ENCODE measurements at regions not wholly inside any gene's neighbourhood (a gene's known extent, or its start where the extent isn't known, plus 50 kb on each side); places are given as distances from the start of the nearest gene placed in this dataset.

- intact Hi-C loops (cut with micrococcal nuclease): no loop called here
- Histone ChIP-seq H3K9me3 (replicated peaks) (no peaks in the 10 kb centered on the region), H3K4me1 (no peaks in the 10 kb centered on the region), H3K27ac (replicated peaks) (no peak overlapping the region), H3K27me3 (ENCODE audit: low read depth) (no peaks in the 10 kb centered on the region), H3K36me3 (no peaks in the 10 kb centered on the region), H3K4me3 (no peak overlapping the region)
- no peak for TF ChIP-seq CTCF (IDR thresholded peaks at IDR 0.05; ENCODE audit: borderline replicate concordance)
- DNase-seq: no peak
These were observed 392.2 kb upstream of the MARCKS start for GRCh38 chr6:113464960-113465359.

GRCh38 chr6:113466526-113466925 is 390.6 kb upstream of the MARCKS start:
- H3K9me3 ChIP-seq (replicated peaks): no peaks in the 10 kb centered on the region
- H3K27me3 ChIP-seq (ENCODE audit: low read depth): no peaks in the 10 kb centered on the region
- no peak overlapping the region for H3K4me3 ChIP-seq
- TF ChIP-seq CTCF (IDR thresholded peaks at IDR 0.05; ENCODE audit: borderline replicate concordance): no peak
- H3K4me1 ChIP-seq: no peaks in the 10 kb centered on the region
- H3K27ac ChIP-seq (replicated peaks): no peak overlapping the region
- no peak for DNase-seq
- H3K36me3 ChIP-seq: no peaks in the 10 kb centered on the region
- intact Hi-C loops (cut with micrococcal nuclease): no loop called here

GRCh38 chr6:113475392-113475791 is 381.8 kb upstream of the MARCKS start:
- TF ChIP-seq CTCF (IDR thresholded peaks at IDR 0.05; ENCODE audit: borderline replicate concordance): no peak
- Histone ChIP-seq H3K27ac (replicated peaks) (no peak overlapping the region), H3K9me3 (replicated peaks) (peaks cover 13% of the 10 kb centered on the region), H3K36me3 (no peaks in the 10 kb centered on the region), H3K4me1 (peaks cover 7% of the 10 kb centered on the region), H3K27me3 (ENCODE audit: low read depth) (no peaks in the 10 kb centered on the region), H3K4me3 (no peak overlapping the region)
- intact Hi-C loops (cut with micrococcal nuclease): no loop called here
- no peak for DNase-seq

GRCh38 chr6:113476937-113477839 is 380.0 kb upstream of the MARCKS start:
- H3K9me3 ChIP-seq (replicated peaks): peaks cover 13% of the 10 kb centered on the region
- no peak overlapping the region for H3K27ac ChIP-seq (replicated peaks)
- H3K4me3 ChIP-seq: no peak overlapping the region
- DNase-seq: no peak
- TF ChIP-seq CTCF (IDR thresholded peaks at IDR 0.05; ENCODE audit: borderline replicate concordance): no peak
- peaks cover 7% of the 10 kb centered on the region for H3K4me1 ChIP-seq
- H3K36me3 ChIP-seq: no peaks in the 10 kb centered on the region
- intact Hi-C loops (cut with micrococcal nuclease): no loop called here
- H3K27me3 ChIP-seq (ENCODE audit: low read depth): no peaks in the 10 kb centered on the region

- no peak for TF ChIP-seq CTCF (IDR thresholded peaks at IDR 0.05; ENCODE audit: borderline replicate concordance)
- DNase-seq: no peak
- no peaks in the 10 kb centered on the region for H3K9me3 ChIP-seq (replicated peaks)
These were observed 376.5 kb upstream of the MARCKS start for GRCh38 chr6:113480616-113481015.

More at GRCh38 chr6:113480616-113481015, 376.5 kb upstream of the MARCKS start:
- Histone ChIP-seq H3K27ac (replicated peaks) (no peak overlapping the region), H3K27me3 (ENCODE audit: low read depth) (no peaks in the 10 kb centered on the region), H3K4me3 (no peak overlapping the region), H3K4me1 (peaks cover 7% of the 10 kb centered on the region), H3K36me3 (no peaks in the 10 kb centered on the region)
- intact Hi-C loops (cut with micrococcal nuclease): no loop called here

All from left ventricle myocardium inferior (tissue), 1 donor.